ENCODE measurements at regions not wholly inside any gene's neighbourhood (a gene's known extent, or its start where the extent isn't known, plus 50 kb on each side); places are given as distances from the start of the nearest gene placed in this dataset.

- TF ChIP-seq GATA2 (IDR thresholded peaks at IDR 0.05; ENCODE audit: low read depth, low read length) (no peak), GATA3 (IDR thresholded peaks at IDR 0.05; ENCODE audit: low read depth, low read length) (no peak)
These were observed 53.8 kb upstream of the NRSN1 start for GRCh38 chr6:24072038-24072746.
